Astrocyte of the cerebellum (primary cell): ENCODE measurements at regions not wholly inside any gene's neighbourhood (a gene's known extent, or its start where the extent isn't known, plus 50 kb on each side); places are given as distances from the start of the nearest gene placed in this dataset.

ENCODE experiments used
- DNase-seq: peaks from one replicate; pipeline ENCODE4 v3.0.0-alpha.2; 2011; ENCODE audit warnings: low read depth
- H3K4me3 ChIP-seq: 2 replicates; pipeline ENCODE4 v1.5.1; 2011; ENCODE audit warnings: mild to moderate bottlenecking, low read depth, low read length, moderate library complexity
- in situ Hi-C: cut with HindIII; loops from 2 replicates; pipeline ENCODE4 v1.10.0; 2017; ENCODE audit warnings: low sequenced_read_pairs
- TF ChIP-seq, protein P1 (sequence below): IDR thresholded peaks from 2 replicates; pipeline ENCODE4 v1.5.1; 2012; ENCODE audit warnings: low read length, low read depth, moderate library complexity, mild to moderate bottlenecking; ENCODE audit errors: missing control alignments

DNA sequence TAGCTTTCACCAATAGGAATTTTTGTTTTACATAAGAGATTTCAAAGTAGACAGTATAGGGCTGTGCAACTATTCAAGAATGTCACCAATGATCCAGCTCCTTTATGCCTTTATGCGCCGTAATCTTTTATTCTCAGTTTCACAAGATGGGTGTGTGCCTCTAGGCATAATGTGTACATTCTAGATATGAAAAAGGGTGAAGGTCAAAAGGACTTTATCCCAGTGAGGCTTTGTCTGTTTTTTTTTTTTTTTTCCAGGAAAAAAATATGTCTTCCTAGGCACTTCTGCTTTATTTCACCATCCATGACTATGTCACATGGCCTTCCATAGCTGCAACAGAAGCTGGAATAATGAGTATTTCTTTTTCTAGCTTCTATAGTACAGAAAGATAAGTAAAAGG, 142.3 kb upstream of the IGF1 start:
- TF ChIP-seq, protein P1, sequence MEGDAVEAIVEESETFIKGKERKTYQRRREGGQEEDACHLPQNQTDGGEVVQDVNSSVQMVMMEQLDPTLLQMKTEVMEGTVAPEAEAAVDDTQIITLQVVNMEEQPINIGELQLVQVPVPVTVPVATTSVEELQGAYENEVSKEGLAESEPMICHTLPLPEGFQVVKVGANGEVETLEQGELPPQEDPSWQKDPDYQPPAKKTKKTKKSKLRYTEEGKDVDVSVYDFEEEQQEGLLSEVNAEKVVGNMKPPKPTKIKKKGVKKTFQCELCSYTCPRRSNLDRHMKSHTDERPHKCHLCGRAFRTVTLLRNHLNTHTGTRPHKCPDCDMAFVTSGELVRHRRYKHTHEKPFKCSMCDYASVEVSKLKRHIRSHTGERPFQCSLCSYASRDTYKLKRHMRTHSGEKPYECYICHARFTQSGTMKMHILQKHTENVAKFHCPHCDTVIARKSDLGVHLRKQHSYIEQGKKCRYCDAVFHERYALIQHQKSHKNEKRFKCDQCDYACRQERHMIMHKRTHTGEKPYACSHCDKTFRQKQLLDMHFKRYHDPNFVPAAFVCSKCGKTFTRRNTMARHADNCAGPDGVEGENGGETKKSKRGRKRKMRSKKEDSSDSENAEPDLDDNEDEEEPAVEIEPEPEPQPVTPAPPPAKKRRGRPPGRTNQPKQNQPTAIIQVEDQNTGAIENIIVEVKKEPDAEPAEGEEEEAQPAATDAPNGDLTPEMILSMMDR: no peak
- H3K4me3 ChIP-seq: no peak overlapping the region
- DNase-seq: no peak
- in situ Hi-C loops: no loop called here

DNA sequence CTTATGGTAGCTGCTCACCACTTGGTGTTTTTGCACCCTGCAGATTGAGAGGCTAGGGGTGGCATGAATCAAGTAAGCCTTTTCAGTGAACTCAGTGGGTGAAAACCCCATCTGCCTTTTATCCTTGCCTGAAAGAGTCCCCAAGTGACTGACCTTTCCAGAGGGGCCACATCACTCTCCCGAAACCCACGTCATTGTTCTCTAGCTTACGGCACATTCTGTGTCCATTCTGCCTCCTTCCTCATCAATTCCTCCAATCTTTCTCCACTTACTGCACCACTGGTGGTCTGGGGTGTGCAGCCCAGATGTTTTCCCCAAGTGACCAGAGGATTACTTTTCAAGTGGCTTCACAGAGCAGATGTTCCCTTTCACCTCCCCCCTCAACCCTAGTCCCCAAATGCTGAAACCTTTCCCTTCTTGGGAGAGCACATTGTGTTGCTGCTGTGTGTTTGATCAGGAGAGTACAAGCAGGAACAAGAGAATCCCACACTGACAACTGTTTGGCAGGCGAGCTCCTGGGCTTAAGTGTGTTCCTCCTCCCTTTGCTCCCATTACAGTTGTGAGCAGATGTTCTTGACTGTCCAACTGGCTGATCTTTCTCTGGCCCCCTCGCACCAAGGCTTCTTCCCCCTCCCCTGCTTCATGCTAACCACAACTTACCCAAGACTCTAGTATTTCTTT, 138.0 kb upstream of the IGF1 start:
- H3K4me3 ChIP-seq: no peak overlapping the region
- in situ Hi-C loops: no loop called here
- TF ChIP-seq, protein P1: no peak
- DNase-seq: no peak

- DNase-seq: no peak
- in situ Hi-C loops: no loop called here
- TF ChIP-seq, protein P1: no peak
- no peak overlapping the region for H3K4me3 ChIP-seq
Measured at GRCh38 chr12:102616692-102617091, 136.3 kb upstream of the IGF1 start.

DNA sequence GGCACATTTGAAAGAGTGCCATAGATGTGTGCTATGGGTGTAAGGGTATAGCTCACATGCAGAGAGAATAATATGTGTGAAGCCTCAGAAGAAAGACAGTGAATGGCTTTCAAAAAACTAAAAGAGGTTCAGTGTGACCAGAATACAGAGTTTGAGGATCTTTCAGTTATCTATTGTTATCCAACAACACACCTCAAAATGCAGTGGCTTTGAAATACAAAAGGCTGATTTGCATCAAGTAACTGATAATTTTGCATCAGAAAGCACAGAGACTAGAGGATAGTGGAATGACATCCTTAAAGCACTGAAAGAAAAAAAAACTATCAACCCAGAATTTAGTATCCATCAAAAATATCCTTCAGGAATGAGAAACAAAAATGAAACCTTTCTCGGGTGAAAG, 131.6 kb upstream of the IGF1 start:
- DNase-seq: no peak

GRCh38 chr12:102609996-102610395, 129.6 kb upstream of the IGF1 start:
- no peak for DNase-seq
- H3K4me3 ChIP-seq: no peak overlapping the region
- in situ Hi-C loops: no loop called here
- TF ChIP-seq, protein P1: no peak

More for the DNA sequence above, 131.6 kb upstream of the IGF1 start:
- no peak overlapping the region for H3K4me3 ChIP-seq
- in situ Hi-C loops: no loop called here
- TF ChIP-seq, protein P1: no peak

DNA sequence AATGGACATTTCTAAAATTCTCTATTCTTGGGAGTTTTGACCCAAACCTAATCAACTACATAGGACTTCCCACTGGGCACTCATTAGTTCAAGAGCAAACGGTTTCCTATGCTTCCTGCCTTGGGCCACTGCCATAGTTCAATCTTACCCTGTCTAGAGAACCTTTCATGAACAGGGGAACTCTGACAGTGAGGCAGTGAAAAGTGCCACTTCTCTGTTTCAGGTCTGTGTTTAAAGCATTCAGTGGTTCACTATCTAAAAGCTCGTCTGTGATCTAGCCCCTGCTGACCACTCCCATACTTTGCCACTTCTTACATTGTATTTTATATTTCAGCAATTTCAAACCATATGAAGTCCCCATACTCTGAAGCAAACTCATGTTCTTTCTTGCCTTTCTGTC, 122.7 kb upstream of the IGF1 start:
- TF ChIP-seq, protein P1: no peak
- DNase-seq: no peak
- in situ Hi-C loops: no loop called here
- no peak overlapping the region for H3K4me3 ChIP-seq
